ENCODE measurements at regions not wholly inside any gene's neighbourhood (a gene's known extent, or its start where the extent isn't known, plus 50 kb on each side); places are given as distances from the start of the nearest gene placed in this dataset.
"Not testable (repeated sequence)": the region's sequence is repeated elsewhere in the genome, so short reads cannot be mapped to it uniquely, and the experiment has no call there.

GRCh38 chr12:8282181-8282580, 54.8 kb upstream of the FAM90A1 start:
- not testable (repeated sequence) for DNase-seq

- DNase-seq: not testable (repeated sequence)
These were observed 58.3 kb upstream of the FAM90A1 start for GRCh38 chr12:8285681-8286080.

GRCh38 chr12:8291764-8292163, 64.3 kb upstream of the FAM90A1 start:
- not testable (repeated sequence) for DNase-seq

- not testable (repeated sequence) for DNase-seq
These were observed 67.2 kb upstream of the FAM90A1 start for GRCh38 chr12:8294662-8295061.

GRCh38 chr12:8308611-8309010, 81.2 kb upstream of the FAM90A1 start:
- DNase-seq: not testable (repeated sequence)

- not testable (repeated sequence) for DNase-seq
These were observed 88.6 kb upstream of the FAM90A1 start for GRCh38 chr12:8315997-8316396.

DNA sequence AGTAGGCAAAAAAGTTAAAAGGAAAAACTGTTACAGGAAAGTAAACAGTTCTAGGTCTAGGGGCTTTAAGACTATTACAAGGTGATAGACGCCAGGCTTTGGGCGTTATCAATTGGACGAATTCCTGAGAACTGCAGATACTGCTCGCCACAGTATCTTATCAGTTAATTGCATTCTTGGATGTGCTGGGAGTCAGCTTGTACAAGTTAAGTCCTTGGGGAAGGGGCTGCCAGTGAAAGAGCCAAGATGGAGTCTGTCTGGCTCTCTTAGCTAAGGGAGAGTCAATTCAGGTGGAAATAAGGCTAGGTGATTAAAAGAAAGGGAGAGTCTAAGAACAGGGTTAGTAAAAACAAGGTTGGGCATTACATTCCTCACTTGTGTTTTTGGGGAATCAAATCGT, 90.3 kb upstream of the FAM90A1 start:
- DNase-seq: not testable (repeated sequence)

- not testable (repeated sequence) for DNase-seq
These were observed 92.9 kb upstream of the FAM90A1 start for GRCh38 chr12:8320251-8320730.

GRCh38 chr12:8320791-8321370, 93.5 kb upstream of the FAM90A1 start:
- not testable (repeated sequence) for DNase-seq

- DNase-seq: not testable (repeated sequence)
These were observed 97.9 kb upstream of the FAM90A1 start for GRCh38 chr12:8325145-8325839.

GRCh38 chr12:8328835-8329234, 101.4 kb upstream of the FAM90A1 start:
- DNase-seq: not testable (repeated sequence)

DNA sequence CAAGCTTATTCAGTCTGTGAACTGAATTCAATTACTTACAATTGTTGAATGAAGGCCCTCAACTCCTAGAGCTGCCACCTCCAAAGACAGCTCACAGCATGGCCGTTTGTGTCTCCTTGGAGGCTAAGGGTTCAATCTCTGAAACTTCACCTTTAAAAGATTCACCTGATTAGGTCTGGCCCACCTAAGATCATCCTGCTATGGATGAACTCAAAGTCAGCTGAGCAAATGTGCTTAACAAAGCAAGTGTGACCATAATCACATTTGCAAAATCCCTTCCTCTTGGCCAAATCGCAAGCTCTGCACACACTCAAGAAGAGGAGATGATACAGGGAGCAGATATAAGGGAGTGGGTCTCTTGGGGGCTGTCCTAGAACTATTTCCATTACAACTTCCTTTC, 105.0 kb upstream of the FAM90A1 start:
- not testable (repeated sequence) for DNase-seq

- DNase-seq: not testable (repeated sequence)
These were observed 104.7 kb upstream of the CLEC6A start for GRCh38 chr12:8351073-8351472.

DNA sequence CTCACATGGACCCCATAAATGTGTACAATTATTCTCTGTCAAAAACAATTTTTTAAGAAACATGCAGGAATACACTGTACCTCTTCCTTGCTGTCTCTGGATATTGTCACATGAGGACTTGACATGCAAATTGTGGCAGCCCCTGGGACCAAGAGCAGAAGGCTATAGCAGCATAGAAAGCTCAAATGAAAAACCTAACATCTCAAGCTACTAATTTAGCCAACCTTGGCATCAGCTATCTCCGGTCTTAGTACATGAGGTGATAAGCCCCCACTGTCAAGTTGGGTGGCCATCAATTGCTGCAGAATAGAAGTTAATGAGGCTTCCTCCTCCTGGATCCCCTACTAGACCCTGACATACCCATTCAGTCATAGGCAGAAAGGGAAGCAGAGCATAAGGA, 101.0 kb upstream of the CLEC6A start:
- DNase-seq: not testable (repeated sequence)

- DNase-seq: not testable (repeated sequence)
These were observed 100.2 kb upstream of the CLEC6A start for GRCh38 chr12:8355531-8355930.

GRCh38 chr12:8373744-8374143, 82.0 kb upstream of the CLEC6A start:
- DNase-seq: not testable (repeated sequence)

DNA sequence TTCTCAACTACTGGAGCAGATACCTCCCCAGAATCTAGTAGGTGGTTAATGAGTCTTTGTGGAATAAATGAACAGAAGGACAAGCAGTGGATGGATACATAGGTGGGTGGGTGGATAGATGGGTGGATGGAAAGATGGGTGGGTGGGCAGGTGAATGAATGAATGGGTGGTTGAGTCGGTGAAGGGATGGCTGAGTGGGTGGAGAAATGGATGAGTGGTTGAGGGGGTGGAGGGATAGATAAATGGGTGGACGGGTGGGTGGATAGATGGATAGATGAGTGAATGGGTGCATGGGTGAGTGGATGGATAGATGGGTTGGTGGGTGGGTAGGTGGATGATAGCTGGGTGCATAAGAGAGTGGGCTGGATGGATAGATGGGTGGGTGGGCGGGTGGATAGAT, 80.6 kb upstream of the CLEC6A start:
- DNase-seq: not testable (repeated sequence)

- DNase-seq: not testable (repeated sequence)
These were observed 78.0 kb upstream of the CLEC6A start for GRCh38 chr12:8377756-8378155.

DNA sequence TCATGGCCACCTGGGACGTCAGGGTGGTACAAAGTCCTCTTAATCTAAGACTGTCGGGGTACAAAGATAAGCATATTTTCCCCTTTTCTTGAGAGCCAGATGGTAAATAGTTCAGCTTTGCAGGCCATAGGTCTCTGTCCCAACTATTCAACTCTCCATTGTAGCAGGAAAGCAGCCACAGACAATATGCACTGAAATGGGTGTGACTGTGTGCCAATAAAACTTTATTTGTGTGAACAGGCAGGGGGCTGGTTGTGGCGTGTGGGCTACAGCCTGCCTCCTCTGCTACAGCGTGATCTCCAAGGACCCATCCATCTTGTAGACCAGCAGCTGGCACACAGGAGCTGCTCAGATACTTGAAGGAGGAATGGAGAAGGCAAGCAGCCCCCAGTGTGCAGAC, 73.2 kb upstream of the CLEC6A start:
- not testable (repeated sequence) for DNase-seq

DNA sequence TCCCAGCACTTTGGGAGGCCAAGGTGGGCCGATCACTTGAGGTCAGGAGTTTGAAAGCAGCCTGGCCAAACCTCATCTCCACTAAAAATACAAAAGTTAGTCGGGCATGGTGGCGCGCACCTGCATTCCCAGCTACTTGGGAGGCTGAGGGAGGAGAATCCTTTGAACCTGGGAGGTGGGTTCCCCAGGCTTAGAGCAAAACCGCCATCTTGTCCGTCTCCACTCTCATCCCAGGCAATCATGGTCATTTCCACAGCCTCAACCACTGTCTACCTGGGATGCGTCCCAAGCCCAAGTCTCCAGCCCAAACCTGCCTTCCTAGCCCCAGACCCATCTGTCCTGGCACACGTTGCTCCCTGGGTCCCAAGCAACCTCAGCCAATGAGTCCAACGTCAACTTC, 71.1 kb upstream of the CLEC6A start:
- DNase-seq: not testable (repeated sequence)

DNA sequence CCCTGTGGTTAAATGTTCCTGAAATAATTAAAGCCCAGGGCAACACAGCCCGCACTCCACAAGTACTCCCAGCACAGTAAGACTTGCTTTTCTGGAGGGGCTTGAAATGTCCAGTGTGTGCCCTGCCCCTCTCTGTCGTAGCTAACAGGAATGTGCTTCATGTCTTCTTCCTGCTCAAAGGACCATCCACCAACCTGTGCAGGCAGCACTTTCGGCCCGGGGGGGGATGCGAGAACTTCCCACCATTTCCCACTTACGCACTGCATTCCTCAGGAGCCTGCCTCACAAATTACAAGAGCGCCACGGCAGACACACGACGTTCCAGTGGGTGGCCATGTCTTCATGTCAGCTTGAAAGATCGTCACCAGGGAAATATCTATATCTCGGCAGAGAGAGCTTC, 70.3 kb upstream of the CLEC6A start:
- DNase-seq: not testable (repeated sequence)

DNA sequence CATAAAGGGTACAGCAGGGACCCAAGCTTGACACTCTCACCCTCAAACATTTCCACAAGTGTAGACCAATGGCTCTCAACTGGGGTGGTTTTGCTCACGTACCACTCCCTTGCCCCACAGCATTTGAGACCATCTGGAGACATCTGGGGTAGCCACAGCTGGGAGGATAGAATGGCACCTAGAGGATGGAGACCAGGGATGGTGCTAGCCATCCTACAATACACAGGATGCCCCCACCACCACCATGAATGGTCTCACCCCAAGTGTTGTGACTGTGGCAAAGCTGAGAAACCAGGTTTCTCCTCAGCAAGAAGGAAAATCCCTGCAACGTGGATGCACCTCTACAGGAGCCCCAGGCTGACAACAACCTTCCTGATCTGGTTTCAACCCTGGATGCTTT, 69.1 kb upstream of the CLEC6A start:
- DNase-seq: not testable (repeated sequence)

DNA sequence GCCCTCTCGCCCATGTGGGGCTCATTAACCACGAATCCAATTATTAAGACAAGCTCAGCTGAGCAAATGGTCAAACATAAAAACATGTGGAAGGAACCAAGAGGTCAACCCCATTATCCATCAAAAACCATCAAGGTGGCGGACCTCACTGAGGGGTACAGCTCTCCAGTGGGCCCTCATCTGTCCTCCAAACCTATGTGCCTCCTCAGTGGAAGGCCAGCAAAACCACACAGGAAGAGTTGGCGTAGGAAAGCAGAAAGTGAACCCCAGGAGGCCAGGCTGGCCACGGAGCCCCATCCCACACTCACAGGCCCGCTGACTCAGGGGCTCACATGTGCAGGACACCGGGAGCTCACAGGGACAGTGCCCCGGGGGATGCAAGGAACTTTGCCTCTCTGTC, 66.5 kb upstream of the CLEC6A start:
- DNase-seq: not testable (repeated sequence)

DNA sequence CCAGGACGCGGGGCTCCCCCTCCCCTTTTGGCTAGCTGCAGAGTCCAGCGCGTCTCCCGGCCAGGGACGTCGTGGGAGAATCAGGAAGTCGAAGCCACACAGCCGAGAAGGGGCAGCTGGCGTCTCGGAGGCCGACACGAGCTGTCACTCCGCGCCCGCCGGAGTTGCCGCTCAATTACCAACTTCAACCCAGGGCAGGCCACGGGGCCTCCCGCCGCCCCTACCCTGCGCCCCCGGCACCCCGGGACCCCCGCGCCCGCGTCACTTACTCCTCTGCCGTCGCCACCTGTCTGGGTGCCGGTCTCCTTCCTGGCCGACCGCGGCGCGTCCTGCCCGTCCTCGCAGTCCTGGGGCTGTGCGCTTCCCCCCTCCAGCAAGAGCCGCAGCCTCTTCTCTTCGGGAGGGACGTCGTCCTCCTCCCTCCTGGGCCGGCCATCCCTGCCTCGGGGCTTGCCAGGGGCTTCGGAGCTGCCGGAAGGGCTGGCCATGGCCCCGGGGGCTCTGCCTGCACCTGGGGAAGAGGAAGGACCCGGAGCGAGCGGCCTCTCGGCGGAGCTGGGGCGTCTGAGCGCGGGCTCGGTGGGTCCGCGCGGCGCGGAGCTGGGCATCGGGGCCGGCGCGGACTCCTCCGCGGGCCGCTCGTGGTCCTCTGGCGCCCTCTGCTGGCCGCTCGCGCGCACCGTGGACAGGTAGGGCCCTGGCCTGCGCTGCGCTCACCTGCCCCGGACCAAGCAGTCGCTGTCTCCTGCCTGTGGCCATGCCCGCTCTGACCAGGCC, 65.6 kb upstream of the CLEC6A start:
- DNase-seq: peak; percentile 51 to 79
